HFF-Myc (cell line): ENCODE measurements at regions not wholly inside any gene's neighbourhood (a gene's known extent, or its start where the extent isn't known, plus 50 kb on each side); places are given as distances from the start of the nearest gene placed in this dataset.
"Not testable (repeated sequence)": the region's sequence is repeated elsewhere in the genome, so short reads cannot be mapped to it uniquely, and the experiment has no call there.

Source experiments
- DNase-seq: peaks from one replicate; pipeline ENCODE4 v3.0.0-alpha.2; 2011; ENCODE audit warnings: low read depth; ENCODE audit errors: extremely low read depth
- H3K4me3 ChIP-seq: replicated peaks from 2 replicates; pipeline ENCODE4 v1.5.1; 2011; ENCODE audit warnings: low read depth, mild to moderate bottlenecking, control low read depth, low read length

DNA sequence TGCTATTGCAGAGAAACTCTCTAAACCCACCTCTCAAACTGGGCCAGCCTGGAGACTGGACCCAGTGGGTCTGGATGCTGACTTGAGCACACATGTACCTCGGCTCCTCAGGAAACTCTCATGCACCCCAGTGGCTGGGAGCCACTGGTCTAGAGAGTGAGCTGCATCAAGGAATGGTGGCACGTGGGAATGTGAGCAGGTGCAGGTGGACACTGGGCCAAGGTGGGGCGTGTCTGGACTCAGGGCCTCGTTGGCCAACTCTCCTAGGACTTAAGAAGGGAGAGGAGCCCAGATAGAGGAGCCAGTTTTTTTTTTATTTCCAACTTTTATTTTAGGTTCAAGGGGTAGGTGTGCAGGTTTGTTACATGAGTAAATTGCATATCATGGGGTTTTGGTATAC is 75.5 kb upstream of the PLGLB2 start:
- not testable (repeated sequence) for H3K4me3 ChIP-seq, DNase-seq

DNA sequence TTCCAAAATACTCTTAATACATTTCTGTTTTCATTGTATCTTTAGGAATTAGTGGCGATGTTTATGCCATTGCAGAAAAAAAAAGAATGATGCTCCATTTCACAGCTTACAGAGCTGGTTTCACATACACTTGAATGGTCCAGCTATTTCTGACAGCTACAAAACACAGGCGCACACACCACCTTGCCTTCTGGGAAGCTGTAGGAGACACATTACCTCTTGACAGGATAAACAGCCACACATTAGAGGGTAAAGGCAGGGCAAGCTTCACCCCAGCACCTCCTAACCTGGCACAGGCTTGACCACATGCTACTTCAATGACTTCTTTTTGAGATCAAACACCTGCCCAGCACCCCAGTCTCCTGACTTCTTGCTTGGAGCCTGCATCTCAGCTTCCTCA is 73.2 kb upstream of the PLGLB2 start:
- DNase-seq, H3K4me3 ChIP-seq: not testable (repeated sequence)

DNA sequence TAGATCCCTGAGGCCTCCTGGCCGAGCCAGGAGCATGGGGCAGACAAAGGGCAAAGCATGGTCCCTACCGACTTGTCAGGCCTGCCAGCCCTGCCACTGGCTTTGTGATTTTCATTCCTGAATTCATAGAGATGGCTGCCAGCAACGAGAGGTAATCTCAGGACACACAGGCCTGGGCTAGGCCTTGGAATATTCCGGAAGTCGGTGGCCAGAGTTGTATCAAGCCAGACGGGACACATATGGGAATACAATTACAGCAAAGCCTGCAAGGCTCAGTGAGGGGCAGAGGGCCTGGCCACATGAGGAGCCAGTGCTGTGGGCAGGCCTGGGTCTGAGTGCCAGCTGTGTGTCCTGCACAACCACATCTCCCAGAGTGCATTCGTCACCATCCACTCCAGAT is 72.4 kb upstream of the PLGLB2 start:
- DNase-seq, H3K4me3 ChIP-seq: not testable (repeated sequence)

DNA sequence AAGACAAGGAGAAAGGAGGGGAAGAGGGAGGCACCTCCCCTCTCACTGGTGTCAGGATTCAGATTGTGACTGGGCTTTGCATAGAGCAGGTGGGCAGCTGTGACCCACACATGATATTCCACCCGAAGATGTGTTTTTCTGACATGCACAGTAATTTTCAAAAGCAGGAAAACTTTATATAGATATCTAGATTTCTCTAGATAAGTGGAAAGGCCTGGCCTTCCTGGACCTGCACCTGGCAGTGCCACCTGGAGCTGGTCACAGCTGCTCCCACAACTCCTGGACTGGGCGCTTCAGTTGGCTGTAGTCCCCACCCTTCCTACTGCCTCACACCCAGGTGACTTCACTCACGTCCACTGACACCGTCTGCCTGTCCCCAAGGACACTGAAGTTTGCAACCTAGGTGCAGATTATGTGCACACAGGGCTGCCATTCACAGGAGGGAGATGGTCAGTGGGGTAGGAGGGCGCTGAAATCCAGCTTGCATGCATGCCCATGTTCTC is 70.4 kb upstream of the PLGLB2 start:
- DNase-seq, H3K4me3 ChIP-seq: not testable (repeated sequence)

DNA sequence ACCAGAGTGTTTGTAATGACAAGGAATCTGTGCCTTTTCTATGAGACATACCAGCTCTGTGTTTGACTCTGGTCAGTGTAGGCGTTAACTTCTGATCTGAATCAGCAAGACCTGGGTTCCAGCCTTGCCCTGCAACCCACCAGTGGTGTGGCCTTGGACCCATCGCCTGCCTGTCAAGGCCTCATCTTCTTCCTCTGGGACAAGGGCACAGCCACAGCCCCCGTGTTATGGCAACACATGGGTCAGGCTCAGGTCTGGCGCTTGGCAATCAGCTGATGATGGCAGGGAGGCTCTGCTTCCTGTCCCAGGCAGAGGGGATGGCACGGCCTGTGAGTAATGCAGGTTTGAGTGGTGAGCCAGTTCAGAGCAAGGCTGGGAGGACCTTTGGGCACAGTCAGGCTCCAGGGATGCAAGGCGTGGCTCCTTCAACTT is 69.1 kb upstream of the PLGLB2 start:
- DNase-seq, H3K4me3 ChIP-seq: not testable (repeated sequence)

DNA sequence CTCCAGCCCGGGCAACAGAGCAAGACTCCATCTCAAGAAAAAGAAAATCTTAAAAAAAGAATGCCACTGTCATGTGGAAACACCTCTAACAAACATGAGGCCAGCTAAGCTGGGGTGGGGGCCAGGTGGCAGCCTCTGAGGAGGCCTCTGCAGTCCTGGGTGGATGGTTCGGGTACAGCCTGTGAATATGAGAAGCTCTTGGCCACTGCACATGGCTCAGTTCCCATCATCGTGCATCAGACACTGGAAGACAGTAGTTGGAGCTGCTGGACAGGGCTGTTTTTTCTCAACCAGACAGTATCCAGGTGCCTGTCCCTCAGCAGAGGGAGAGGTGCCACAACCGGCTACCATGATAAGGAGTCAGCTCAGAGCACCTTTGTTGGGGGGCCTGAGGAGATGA is 67.9 kb upstream of the PLGLB2 start:
- not testable (repeated sequence) for DNase-seq

DNA sequence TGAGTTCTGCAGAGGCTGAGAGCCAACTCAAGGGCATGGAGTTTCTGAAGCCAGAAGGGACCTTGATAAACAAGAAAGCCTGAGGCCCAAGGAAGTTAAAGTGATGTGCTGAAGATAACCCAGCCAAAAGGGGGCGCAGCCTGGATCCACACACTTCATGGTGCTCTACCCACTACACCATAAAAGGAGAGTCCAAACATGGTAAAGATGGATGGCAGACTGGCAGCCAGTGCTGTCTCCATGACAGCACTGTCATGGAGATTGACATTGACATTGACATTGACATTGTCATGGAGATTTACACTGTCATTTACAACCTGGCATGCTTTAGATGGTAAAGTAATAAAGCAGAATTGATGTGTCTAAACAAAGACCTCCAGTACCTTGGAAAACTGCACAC is 67.2 kb upstream of the PLGLB2 start:
- DNase-seq, H3K4me3 ChIP-seq: not testable (repeated sequence)

More for the DNA sequence above, 67.9 kb upstream of the PLGLB2 start:
- not testable (repeated sequence) for H3K4me3 ChIP-seq

DNA sequence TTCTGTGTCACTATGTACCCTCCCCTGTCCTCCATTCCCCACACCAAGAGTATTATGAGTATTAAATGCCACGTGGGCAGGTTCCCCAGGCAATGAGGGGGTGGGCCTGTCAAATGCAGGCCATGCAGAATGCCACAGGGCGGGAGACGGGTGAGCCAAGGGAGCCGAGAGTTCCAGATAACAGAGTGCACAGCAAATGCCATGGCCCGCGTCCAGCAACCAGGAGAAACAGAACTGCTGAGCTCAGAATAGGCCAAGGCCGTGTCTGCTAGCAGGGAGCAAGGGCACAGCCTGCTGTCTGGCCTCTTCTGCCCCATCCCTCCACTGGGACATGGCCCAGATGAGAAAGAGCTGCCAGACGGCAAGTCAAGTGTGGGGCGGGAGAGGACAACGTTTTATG is 64.4 kb upstream of the PLGLB2 start:
- not testable (repeated sequence) for DNase-seq

DNA sequence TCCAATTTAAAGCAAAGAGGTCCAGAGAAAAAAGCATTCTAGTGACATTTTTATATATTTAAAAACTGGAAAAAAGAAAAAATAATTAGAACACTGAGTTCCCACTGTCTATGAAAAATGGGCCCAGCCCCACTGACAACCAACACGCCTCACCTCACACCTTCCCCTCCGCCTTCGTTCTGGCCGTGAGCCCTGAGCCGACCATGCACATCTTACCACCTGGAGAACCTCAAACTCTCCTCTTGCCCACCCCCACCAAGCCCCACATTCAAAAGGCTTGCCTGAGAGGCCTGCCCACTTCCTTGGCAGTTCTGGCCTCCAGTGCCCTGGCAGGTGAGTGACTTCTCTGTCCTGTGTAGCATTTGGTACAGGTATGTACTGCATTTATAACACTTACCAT is 63.9 kb upstream of the PLGLB2 start:
- H3K4me3 ChIP-seq, DNase-seq: not testable (repeated sequence)

More for the DNA sequence above, 64.4 kb upstream of the PLGLB2 start:
- not testable (repeated sequence) for H3K4me3 ChIP-seq

DNA sequence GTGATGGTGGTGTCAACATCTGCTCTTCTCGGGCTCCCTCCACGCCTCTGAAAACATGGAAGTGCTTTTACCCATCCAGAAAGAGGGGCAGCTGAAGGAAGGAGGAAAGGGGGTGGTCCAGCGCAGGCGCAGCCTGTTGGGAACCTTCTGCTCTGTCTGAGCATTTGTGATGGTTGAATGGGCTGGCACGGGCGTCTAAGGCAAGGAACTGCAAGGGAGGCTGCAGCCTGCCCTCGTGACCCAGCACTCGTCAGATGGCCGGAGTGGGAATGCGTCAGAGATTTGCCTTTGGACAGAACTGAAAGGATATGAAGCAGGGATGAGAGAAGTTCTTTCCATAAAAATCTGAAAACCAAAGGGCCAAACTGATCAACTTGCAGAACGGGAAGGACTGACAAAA is 62.3 kb upstream of the PLGLB2 start:
- DNase-seq, H3K4me3 ChIP-seq: not testable (repeated sequence)

DNA sequence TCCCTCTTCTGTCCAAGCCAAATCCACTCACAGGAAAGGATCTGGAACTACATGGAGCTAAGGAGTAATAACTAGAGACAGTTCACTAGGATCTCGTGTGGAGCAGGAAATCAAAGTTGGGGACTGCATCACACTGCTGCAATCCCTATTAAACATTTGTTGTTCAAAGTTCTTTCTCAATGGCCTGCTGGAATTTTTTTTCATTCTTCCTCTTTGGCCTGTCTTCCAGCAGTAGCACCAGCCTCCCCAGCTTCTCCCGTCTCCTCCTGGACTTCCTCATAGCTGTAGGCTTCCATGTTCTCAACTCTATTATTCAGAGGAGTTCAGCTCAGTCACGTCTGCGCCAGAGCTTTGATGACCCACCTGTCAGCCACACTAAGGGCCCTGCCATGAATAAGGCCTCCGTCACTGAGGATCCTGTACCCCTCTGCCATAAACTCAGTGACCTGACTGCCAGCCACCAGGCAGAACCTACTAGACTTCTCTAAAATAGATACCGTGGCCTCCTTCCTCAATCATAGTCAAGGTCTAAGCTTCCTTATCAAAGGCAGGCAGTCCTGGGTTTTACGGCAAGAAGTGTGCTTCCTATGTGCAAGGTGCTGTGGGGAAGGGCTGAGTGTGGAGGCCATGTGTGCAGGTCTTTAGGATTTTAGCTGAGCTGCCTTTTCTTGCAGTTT is 60.9 kb upstream of the PLGLB2 start:
- not testable (repeated sequence) for DNase-seq, H3K4me3 ChIP-seq

DNA sequence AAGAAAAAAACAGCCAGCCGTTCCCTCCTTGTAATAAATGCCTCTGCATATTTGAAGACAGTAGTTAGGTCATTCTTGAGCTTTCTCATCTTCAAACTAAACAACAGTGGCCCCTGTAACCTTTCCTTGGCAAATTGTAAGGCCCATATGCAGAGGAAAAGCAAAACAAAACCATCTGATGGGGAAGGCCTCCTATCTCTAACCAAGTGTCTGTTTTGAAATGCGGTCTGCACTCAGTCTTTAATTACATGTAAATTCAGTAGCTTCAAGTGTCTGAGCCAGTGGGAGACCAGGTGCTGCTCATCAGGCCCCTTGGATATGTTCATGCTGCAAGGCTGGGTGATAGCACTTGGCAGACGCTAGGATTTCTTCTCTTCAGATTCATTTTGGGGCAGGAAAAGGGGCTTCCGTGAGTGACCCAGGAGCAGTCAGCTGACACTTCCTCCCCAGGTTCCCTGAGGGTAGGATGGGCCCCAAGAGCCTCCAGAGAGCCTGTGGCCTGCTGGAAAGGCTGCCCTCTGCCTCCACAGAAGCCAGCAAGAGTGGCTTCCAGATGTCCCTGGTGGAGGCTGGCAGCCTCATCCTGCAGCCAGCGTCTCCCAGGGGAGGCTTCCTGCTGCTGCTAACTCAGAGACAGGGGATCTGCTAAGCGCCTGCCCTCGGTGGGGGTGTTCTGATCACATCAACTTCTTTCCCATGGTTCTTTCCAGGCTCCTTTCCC is 60.2 kb upstream of the PLGLB2 start:
- DNase-seq, result peak; percentile 24
- not testable (repeated sequence) for H3K4me3 ChIP-seq

DNA sequence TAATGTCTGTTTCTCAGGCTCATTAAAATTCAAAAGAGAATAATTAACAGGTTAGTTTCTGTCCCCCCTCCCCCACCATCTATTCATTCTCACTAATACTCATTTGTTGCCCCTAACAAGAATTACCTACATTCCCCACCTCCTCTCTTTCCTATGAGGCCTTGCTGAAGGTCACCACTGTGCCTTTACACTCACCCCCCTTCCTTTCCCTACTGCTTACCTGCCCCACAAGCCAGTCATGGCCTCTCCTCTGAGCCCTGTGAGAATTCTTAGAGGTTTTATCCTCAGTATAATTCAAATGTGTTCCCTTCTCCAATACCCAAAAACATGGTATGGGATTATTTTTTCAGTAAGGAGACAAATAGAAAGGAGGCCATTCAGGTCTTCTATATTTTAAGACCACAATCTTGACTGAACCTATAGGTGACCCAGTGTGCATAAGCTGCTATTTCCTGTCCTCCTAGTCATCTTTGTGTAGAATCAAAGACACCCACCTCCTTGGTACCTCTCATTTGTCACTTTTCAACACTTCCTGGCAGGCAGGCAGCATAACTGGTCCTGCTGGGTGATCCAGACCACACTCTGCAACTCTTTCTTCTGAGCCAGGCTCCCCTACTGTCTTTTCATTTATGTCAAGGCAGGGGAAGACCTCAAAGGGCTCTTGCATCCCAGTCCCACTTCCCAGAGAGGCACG is 55.8 kb upstream of the PLGLB2 start:
- H3K4me3 ChIP-seq, DNase-seq: not testable (repeated sequence)

DNA sequence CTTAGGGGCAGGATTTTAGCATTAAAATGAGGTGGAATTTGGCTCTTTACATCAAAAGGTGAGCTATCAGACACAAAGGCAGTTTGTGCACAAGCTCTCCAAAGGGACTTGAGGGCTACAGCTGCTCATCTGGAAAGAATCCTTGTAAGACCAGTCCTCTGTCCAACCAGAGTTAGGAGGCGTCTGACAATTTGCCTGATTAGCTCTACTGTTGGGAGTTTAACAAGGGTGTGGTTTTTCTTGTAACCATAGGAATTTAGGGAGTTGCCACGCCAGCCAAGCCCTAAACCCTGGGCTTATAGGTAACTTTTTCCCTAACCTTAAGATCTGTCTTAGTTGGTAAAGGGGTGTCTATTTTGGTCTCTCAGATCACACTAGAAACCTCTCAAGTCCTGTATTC is 55.0 kb upstream of the PLGLB2 start:
- not testable (repeated sequence) for DNase-seq, H3K4me3 ChIP-seq

DNA sequence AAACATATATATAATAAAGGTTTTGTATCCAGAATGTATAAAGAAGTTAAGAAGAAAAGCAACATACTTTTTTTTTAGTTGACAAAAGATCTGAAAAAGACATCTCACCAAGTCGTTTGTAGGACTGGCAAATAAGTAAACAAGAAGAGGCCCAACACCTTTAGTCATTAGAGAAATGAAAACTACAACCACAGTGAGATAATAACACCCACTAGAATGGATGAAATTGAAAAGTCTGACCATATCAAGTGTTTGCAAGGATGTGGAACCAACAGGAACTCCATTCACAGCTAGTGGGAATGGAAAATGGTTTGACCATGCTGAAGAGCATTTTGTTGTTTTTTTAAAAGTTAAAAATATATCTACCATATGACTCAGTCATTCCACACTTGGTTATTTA is 54.0 kb upstream of the PLGLB2 start:
- not testable (repeated sequence) for DNase-seq, H3K4me3 ChIP-seq

DNA sequence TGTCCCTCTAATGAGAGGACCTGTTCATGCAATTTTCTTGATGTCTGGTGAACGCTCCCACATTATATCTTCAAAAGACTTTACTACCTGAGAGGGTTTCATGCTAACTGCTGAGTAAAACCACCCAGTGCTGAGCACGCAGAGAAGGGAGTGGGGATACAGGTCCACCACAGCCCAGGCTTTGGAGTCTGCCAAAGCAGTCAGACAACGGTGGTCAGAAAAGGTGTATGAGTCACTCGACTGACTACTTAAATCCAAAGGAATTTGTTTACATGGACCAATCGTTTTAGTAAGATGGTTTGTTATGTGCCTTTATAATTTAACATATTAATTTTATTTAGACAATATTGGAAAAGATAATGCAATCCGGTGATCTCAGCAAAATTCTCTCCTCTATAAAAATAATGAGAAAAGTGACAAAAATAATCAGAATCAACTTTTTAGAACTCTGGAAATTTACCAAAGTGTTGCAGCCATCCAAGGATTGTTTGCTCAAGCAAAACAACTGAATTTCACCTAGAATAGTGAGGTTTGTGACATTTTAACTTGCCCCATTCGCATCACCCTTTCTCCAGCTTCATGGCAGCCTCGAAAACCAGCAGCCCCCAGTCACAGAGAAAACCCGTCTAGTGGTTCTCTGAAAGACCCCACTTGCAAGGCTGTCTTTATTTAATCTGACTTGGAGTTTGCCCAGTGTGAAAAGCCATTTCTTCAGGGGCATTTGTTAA is 52.1 kb upstream of the PLGLB2 start:
- not testable (repeated sequence) for H3K4me3 ChIP-seq, DNase-seq
